NOMO-1 treated with DMSO at 0.1 percent for 48 hours (cell line): ENCODE measurements at regions not wholly inside any gene's neighbourhood (a gene's known extent, or its start where the extent isn't known, plus 50 kb on each side); places are given as distances from the start of the nearest gene placed in this dataset.

Experiments used
- DNase-seq: peaks from one replicate; lab custom pipeline; 2025; ENCODE audit not compliant: unreplicated experiment; lab: John Stamatoyannopoulos, UW

- DNase-seq, result no peak
Measured at GRCh38 chr20:61052776-61053442, 199.2 kb upstream of the CDH4 start.

GRCh38 chr20:61053487-61053886 is 198.6 kb upstream of the CDH4 start:
- DNase-seq, result no peak

GRCh38 chr20:61053889-61054288 is 198.2 kb upstream of the CDH4 start:
- no peak for DNase-seq

GRCh38 chr20:61054411-61054810 is 197.7 kb upstream of the CDH4 start:
- DNase-seq, result no peak

- no peak for DNase-seq
Measured at GRCh38 chr20:61055180-61056010, 196.7 kb upstream of the CDH4 start.

- DNase-seq, result no peak
Measured at GRCh38 chr20:61056116-61056515, 195.9 kb upstream of the CDH4 start.

GRCh38 chr20:61056627-61057442 is 195.2 kb upstream of the CDH4 start:
- DNase-seq, result no peak

GRCh38 chr20:61057443-61058121 is 194.5 kb upstream of the CDH4 start:
- DNase-seq, result no peak

GRCh38 chr20:61061981-61062380 is 190.1 kb upstream of the CDH4 start:
- no peak for DNase-seq

GRCh38 chr20:61065853-61066252 is 186.2 kb upstream of the CDH4 start:
- DNase-seq, result no peak

- DNase-seq, result no peak
Measured at GRCh38 chr20:61066526-61066925, 185.5 kb upstream of the CDH4 start.

GRCh38 chr20:61067221-61067620 is 184.8 kb upstream of the CDH4 start:
- no peak for DNase-seq

GRCh38 chr20:61072398-61072797 is 179.7 kb upstream of the CDH4 start:
- DNase-seq, result no peak

- DNase-seq, result no peak
Measured at GRCh38 chr20:61073376-61073775, 178.7 kb upstream of the CDH4 start.

- DNase-seq, result no peak
Measured at GRCh38 chr20:61082720-61083119, 169.3 kb upstream of the CDH4 start.

GRCh38 chr20:61083431-61083830 is 168.6 kb upstream of the CDH4 start:
- DNase-seq, result no peak

- no peak for DNase-seq
Measured at GRCh38 chr20:61086031-61086430, 166.0 kb upstream of the CDH4 start.

GRCh38 chr20:61090541-61090940 is 161.5 kb upstream of the CDH4 start:
- DNase-seq, result no peak

GRCh38 chr20:61092251-61092650 is 159.8 kb upstream of the CDH4 start:
- no peak for DNase-seq

GRCh38 chr20:61094581-61094980 is 157.5 kb upstream of the CDH4 start:
- DNase-seq, result no peak

GRCh38 chr20:61096463-61096862 is 155.6 kb upstream of the CDH4 start:
- DNase-seq, result no peak
